HG03571 (cell line): ENCODE measurements at regions not wholly inside any gene's neighbourhood (a gene's known extent, or its start where the extent isn't known, plus 50 kb on each side); places are given as distances from the start of the nearest gene placed in this dataset.

Source experiments
- ATAC-seq: cut with Tn5 transposase; IDR thresholded peaks from one replicate; pipeline ENCODE4 v1.9.1; 2021; ENCODE audit not compliant: unreplicated experiment

DNA sequence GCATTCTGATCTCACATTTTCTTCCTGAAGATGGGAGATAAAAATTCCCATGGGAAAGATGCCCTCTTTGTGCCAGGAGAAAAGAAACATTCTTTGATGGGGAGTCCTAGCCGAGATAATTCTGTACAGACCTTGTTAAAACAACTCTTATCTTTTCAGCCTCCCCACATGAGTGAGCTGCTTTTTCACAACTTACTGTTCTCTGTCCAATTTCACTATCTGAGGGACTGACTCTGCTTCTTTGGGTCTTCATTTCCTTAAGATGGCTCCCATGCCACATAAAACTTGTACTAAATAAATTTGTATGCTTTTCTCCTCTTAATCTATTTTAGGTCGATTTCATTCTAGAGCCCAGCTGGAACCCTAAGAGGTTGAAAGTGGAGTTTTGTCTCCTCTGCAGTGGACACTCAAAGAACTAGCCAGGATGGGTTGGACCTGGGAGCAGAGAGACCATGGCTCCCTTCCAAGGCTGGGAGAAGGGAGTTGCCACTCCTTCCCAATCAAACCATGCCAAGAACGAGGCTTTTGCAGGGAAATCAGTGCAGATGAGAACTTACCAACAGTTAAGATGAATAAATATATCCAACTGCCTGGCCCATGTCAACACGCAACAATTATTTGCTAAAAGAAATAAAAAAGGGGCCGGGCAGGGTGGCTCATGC, 285.8 kb upstream of the SULF2 start:
- no peak for ATAC-seq

DNA sequence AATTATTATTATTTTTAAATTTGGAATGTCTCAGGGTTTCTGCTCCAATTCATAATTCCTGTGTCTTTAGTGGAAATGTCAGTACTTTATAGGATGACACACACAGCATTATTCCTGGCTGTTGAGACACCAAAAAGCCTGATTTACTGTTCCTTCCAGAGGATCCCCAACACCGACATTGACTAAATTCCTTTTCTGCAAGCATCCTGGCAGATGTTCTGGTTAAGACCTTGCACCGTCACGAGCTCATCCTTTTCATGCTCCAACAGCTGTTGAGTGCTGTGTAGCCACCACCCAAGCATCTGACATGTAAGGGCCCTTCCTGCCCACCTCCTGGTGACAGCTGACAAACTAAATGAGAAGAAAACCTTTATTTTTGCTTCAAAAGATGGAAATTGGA, 284.3 kb upstream of the SULF2 start:
- no peak for ATAC-seq

- no peak for ATAC-seq
Observed at GRCh38 chr20:48066851-48067250, 281.6 kb upstream of the SULF2 start.

DNA sequence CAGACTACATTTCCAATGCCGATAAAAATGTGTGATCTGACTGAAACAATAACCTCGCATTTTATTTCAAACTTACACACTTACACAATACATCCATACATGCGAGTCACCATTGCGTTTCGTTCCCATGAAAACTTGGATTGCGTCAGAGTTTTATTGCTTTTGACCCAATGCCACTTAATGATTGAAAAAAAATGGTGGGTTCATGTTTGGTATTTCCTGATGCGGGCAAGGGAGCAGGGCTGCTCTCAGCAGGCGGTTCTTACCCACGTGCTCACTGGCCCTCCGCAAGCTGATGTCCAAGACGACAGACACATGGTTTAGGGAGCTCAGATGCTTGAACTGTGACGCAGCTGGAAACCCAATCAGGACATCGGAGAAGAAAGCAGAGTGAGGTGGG, 281.0 kb upstream of the SULF2 start:
- no peak for ATAC-seq

DNA sequence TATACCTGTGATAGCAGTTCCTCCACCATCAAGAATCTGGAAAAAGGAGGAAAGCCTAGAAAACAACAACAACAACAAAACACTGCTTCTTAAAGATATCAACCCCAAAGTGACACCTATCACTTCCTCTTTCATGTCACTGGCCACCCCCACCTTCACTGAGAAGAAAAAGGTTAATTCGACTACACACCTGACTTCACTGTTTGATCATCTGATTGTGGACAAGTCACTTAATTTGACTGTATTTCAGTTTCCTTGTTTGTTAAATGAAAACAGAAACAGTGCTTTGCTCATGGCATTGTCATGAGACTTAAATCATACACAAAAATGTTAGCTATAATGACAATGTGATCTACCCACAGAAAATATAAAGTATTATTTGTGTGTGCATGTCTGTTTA, 280.6 kb upstream of the SULF2 start:
- no peak for ATAC-seq

GRCh38 chr20:48064929-48065328, 279.6 kb upstream of the SULF2 start:
- no peak for ATAC-seq

DNA sequence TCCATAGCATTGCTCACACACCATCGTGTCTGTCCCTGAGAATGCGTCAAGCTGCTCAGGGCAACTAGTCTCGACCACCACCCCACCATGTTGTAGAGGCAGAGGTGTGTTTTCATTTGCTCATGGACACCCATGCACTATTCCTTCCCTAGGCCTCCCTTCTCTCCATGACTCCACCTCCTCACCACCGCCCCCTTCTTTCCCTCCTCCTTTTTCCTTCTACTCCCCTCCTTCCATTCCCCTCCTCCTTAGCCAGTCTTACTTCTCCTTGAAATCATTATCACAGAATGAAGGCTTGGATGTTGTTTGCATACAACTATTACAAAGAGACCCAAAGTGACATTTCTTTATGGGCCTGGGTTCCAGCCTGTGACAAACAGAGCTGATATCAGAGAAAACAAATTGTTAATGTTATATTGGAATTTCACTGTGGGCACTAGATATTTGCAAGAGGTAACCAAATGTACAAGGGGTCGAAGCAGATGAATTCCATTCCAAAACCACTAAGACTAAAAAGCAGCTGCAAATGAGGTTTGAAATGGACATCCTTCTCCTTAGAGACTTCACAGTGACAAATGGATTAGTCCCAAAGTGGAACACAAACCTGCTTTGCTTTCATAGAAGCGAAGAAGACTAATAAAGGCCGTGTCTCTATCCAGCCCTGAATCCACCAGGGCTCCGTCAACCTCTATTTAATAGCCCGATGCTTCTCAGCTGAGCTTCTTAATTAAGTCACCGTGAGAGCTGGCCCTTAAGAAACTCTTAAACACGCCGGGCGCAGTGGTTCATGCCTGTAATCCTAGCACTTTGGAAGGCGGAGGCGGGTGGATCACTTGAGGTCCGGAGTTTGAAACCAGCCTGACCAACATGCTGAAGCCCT, 275.8 kb upstream of the SULF2 start:
- ATAC-seq, result no peak

- ATAC-seq, result no peak
Observed at GRCh38 chr20:48058611-48059559, 273.6 kb upstream of the SULF2 start.

- ATAC-seq, result no peak
Observed at GRCh38 chr20:48057739-48058138, 272.5 kb upstream of the SULF2 start.

- no peak for ATAC-seq
Observed at GRCh38 chr20:48057251-48057650, 272.0 kb upstream of the SULF2 start.

- ATAC-seq, result no peak
Observed at GRCh38 chr20:48056218-48056617, 270.9 kb upstream of the SULF2 start.

- no peak for ATAC-seq
Observed at GRCh38 chr20:48054051-48054450, 268.8 kb upstream of the SULF2 start.

DNA sequence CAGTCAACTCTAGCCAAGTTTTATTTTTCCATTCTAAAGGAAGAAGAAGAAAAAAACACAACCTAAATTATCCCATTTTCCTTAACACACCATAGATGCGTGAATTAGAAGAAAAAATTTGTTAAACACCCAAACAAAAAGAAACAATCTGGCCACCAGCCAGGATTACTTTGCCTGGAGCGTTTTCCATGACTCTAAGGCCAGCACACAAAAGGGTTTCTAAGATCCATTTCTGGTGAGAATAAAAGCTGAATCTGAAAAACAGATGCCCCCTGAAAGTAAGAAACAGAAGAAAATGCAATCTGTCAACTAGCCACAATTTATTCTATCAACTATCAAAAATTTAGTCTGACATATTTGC, 267.2 kb upstream of the SULF2 start:
- ATAC-seq, result no peak

- ATAC-seq, result no peak
Observed at GRCh38 chr20:48051794-48052474, 266.7 kb upstream of the SULF2 start.

GRCh38 chr20:48049641-48050040, 264.4 kb upstream of the SULF2 start:
- no peak for ATAC-seq

GRCh38 chr20:48049171-48049570, 263.9 kb upstream of the SULF2 start:
- no peak for ATAC-seq

DNA sequence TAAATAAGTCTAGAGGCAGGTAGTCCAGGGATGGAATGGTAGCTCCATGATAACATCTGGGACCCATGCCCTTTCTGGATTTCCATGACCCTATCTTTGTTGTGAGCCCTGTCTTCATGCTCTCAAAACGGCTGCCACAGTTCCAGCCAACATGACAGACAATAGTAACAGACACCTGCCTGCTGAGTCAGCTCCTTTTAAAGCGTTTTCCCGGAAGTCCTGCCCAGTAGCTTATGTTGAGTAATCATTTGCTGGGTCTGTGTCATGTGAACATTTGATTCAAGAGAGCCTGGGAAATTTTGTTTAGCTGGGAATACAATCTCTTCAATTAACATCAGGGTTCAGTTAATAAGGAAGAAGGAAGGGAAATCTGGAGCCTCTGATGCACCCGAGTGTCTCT, 262.2 kb upstream of the SULF2 start:
- no peak for ATAC-seq

DNA sequence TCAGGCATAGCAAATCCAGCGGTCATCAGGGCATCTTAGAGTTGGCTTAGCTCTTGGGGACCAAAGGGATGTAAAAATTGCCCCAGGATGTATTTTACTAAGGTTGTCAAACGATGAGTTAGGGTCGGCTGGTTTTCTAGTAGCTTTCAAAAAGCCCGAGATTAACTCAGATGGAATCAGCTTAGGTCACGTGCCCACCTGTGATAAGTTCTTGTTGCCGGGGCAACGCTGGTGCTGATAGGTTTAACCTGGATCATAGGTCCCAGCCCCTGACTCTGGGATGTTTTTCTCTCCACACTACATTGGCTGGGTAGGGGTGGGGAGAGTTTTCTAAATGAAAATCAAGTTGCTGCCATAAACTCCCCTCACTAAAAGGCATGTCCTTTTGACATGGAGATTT, 257.3 kb upstream of the SULF2 start:
- ATAC-seq, result no peak

DNA sequence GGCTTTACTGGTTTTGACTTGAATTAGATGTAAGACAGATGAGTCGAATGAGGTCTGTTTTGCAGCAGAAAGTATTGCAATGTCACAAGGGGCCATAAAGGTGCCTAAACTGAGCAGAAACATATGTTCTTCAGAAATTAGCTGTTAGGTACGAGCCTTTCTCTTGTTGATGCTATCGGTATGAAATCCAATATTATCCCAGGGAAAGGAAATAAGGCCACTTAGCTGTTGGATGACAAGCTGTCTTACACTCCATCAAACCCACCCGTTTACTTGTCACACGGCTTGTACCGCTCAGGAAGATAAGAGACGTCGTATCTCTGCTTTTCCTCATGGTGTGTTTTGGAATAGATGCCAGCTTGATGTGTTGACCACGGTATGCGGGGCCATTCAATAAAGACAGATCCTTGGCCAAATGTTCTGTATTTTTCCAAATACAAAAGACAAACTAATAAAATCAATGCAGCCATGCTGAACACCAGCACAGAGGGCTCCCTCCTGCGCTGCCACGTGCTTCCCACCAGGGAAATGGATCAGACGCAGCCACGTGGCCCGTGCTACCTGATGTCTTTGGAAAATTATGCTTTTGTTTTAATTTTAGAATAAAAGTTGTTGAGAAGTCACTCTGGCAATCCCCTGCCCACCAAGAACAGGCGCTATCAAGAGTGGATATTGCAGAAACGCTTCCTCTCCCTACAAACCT, 255.9 kb upstream of the SULF2 start:
- no peak for ATAC-seq

- no peak for ATAC-seq
Observed at GRCh38 chr20:48040491-48040890, 255.2 kb upstream of the SULF2 start.
